Psoas muscle (tissue), 7 donors: ENCODE measurements at regions not wholly inside any gene's neighbourhood (a gene's known extent, or its start where the extent isn't known, plus 50 kb on each side); places are given as distances from the start of the nearest gene placed in this dataset.

Experiments used
- ATAC-seq, 4 donors: fragments of 200-7000 bp; cut with Tn5 transposase; one replicate each; pipeline ENCODE4 v1.9.1; 2020; ENCODE audit warnings: moderate library complexity in 3 of 4, mild to moderate bottlenecking in 2 of 4
- DNase-seq, 2 donors: peaks; one replicate each; pipeline ENCODE4 v3.0.0-alpha.2; 2020
- H3K27ac ChIP-seq: fragments of 200-600 bp; one replicate; pipeline ENCODE4 v1.8.0; 2022
- H3K27me3 ChIP-seq, 3 donors: fragments of 200-600 bp in 1 of 3; one replicate each; pipeline versions ENCODE4 v1.6.1 to v1.8.0; 2013 to 2022; ENCODE audit warnings: low read length in 2 of 3, mild to moderate bottlenecking in 2 of 3, moderate library complexity in 1 of 3; ENCODE audit not compliant: insufficient read depth in 3 of 3
- H3K36me3 ChIP-seq, 2 donors: fragments of 200-600 bp in 1 of 2; one replicate each; pipeline versions ENCODE4 v1.6.1 to v1.8.0; 2013 to 2022; ENCODE audit warnings: low read depth in 1 of 2, mild to moderate bottlenecking in 1 of 2, moderate library complexity in 1 of 2; ENCODE audit not compliant: insufficient read depth in 1 of 2
- H3K4me1 ChIP-seq: fragments of 200-600 bp; one replicate; pipeline ENCODE4 v1.8.0; 2022
- H3K4me3 ChIP-seq: fragments of 200-600 bp; one replicate; pipeline ENCODE4 v1.8.0; 2022; ENCODE audit warnings: mild to moderate bottlenecking
- H3K9me3 ChIP-seq: fragments of 200-600 bp; one replicate; pipeline ENCODE4 v1.8.0; 2022
- WGBS, 3 donors: extraction: QIAGEN DNeasy Blood & Tissue Kit; methylation state at CpG; one replicate each; pipeline versions ENCODE4 v1.1.6 to v1.1.7; 2013; 5-methylcytosine and 5-hydroxymethylcytosine counted together
- intact Hi-C, 2 donors: fragments of 100-400 bp; cut with DNase I; formaldehyde crosslinking; loops; one replicate each; pipeline versions ENCODE4 v1.11.0 to v1.14.2; 2022
- TF ChIP-seq, protein P1 (sequence below): fragments of 200-600 bp; IDR thresholded peaks from one replicate; pipeline ENCODE4 v1.8.0; 2022; ENCODE audit warnings: antibody characterized with exemption
- donor health status: healthy with polysubstance abuse.
- donor health status: DM: no; HTN: no; CAD: no; lungs with moderate emphysema.
- donor health status: Bipolar disorder and iron deficiency.
- donor health status: healthy.
- donor health status: DM: yes; HTN: yes; CAD: no.
- donor health status: DM: no; HTN: no; CAD: no.
- donor health status: DM: yes; HTN: yes; CAD: no.

DNA sequence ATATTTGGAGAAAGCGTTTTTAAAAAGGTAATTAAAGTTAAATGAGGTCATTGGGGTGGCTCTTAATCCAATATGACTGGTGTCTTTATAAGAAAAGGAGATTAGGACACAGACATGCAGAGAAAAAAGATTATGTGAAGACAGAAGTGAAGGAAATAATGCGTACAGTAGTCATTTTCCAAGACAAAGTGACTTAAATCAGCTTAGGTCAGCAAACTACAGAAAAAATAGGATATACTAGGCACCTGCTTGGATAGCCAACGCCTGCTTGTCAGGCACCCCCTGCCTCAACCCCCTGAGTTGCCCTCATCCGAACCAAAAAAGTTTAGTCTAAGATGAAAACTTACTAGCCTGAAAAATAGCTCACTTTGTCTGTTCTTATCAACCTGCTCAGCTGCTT, 58.2 kb upstream of the SPAG17 start:
- Histone ChIP-seq H3K27me3 (no peaks in the 10 kb centered on the region), H3K27ac (no peak overlapping the region), H3K9me3 (peaks cover 4% of the 10 kb centered on the region), H3K4me1 (peaks cover 12% of the 10 kb centered on the region), H3K36me3 (no peaks in the 10 kb centered on the region), H3K4me3 (no peak overlapping the region)
- intact Hi-C loops = no loop called here
- WGBS, 3 donors = 89 to 93% (median 91%) methylated on average over 4 of the region's 4 CpGs
- DNase-seq = no peak
- no peak for ATAC-seq
- TF ChIP-seq, protein P1, sequence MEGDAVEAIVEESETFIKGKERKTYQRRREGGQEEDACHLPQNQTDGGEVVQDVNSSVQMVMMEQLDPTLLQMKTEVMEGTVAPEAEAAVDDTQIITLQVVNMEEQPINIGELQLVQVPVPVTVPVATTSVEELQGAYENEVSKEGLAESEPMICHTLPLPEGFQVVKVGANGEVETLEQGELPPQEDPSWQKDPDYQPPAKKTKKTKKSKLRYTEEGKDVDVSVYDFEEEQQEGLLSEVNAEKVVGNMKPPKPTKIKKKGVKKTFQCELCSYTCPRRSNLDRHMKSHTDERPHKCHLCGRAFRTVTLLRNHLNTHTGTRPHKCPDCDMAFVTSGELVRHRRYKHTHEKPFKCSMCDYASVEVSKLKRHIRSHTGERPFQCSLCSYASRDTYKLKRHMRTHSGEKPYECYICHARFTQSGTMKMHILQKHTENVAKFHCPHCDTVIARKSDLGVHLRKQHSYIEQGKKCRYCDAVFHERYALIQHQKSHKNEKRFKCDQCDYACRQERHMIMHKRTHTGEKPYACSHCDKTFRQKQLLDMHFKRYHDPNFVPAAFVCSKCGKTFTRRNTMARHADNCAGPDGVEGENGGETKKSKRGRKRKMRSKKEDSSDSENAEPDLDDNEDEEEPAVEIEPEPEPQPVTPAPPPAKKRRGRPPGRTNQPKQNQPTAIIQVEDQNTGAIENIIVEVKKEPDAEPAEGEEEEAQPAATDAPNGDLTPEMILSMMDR = no peak
